H1 (cell line): ENCODE measurements at regions not wholly inside any gene's neighbourhood (a gene's known extent, or its start where the extent isn't known, plus 50 kb on each side); places are given as distances from the start of the nearest gene placed in this dataset.

Experiments used
- CEBPB ChIP-seq: IDR thresholded peaks from 2 replicates; pipeline ENCODE4 v1.6.1; 2012; ENCODE audit warnings: low read depth, low read length
- CTCF ChIP-seq, 3 experiments: IDR thresholded peaks; 1 replicate in 2 of 3; 2 replicates in 1 of 3; pipeline versions ENCODE4 v1.5.1 to v1.6.1; 2011; ENCODE audit warnings: low read length in 3 of 3, mild to moderate bottlenecking in 3 of 3, inconsistent platforms in 2 of 3, low read depth in 1 of 3, moderate library complexity in 1 of 3; ENCODE audit not compliant: insufficient read depth in 1 of 3; ENCODE audit errors: control extremely low read depth in 1 of 3
- EGR1 ChIP-seq: IDR thresholded peaks from 2 replicates; pipeline ENCODE4 v1.6.1; 2011; ENCODE audit warnings: low read depth, low read length, borderline replicate concordance
- POLR2A ChIP-seq, 2 experiments: IDR thresholded peaks; 1 replicate in 1 of 2; 2 replicates in 1 of 2; pipeline ENCODE4 v1.6.1; 2011; ENCODE audit warnings: low read depth in 2 of 2, low read length in 2 of 2, mild to moderate bottlenecking in 2 of 2; ENCODE audit errors: control extremely low read depth in 1 of 2
- RFX5 ChIP-seq: IDR thresholded peaks from 2 replicates; pipeline ENCODE4 v1.6.1; 2011; ENCODE audit warnings: low read depth, low read length, improper control_type of control experiment, borderline replicate concordance
- SAP30 ChIP-seq: fragments of 300-600 bp; sonication (generic); IDR thresholded peaks from 2 replicates; pipeline ENCODE4 v1.7.1; 2012; ENCODE audit warnings: low read length, moderate library complexity, mild to moderate bottlenecking, inconsistent platforms; ENCODE audit not compliant: insufficient read depth, insufficient replicate concordance
- TEAD4 ChIP-seq: IDR thresholded peaks from 2 replicates; pipeline ENCODE4 v1.6.1; 2012; ENCODE audit warnings: low read depth, low read length, inconsistent platforms, mixed read lengths

- TF ChIP-seq POLR2A (IDR thresholded peaks at IDR 0.05; ENCODE audit: control extremely low read depth in 1 of 2, low read depth in 2 of 2, low read length in 2 of 2), result no peak
- TF ChIP-seq EGR1, result no peak
- TF ChIP-seq TEAD4, result no peak
- no peak for TF ChIP-seq CTCF (IDR thresholded peaks at IDR 0.05; ENCODE audit: control extremely low read depth in 1 of 3, insufficient read depth in 1 of 3, low read depth in 1 of 3, low read length in 3 of 3)
- no peak for TF ChIP-seq CEBPB
- no peak for TF ChIP-seq SAP30
- TF ChIP-seq RFX5, result no peak
Measured at GRCh38 chr2:128494640-128495321, 176.1 kb upstream of the HS6ST1 start.
